Nephron (organoid): ENCODE measurements at regions not wholly inside any gene's neighbourhood (a gene's known extent, or its start where the extent isn't known, plus 50 kb on each side); places are given as distances from the start of the nearest gene placed in this dataset.
"Not testable (repeated sequence)": the region's sequence is repeated elsewhere in the genome, so short reads cannot be mapped to it uniquely, and the experiment has no call there.

Source experiments
- H3K27ac Mint-ChIP-seq, 3 experiments: 2 replicates each; pipeline ENCODE4 v1.8.0; 2020; ENCODE audit warnings: mixed read lengths in 3 of 3, mild to moderate bottlenecking in 2 of 3, moderate library complexity in 1 of 3
- H3K27me3 Mint-ChIP-seq: 2 replicates; pipeline ENCODE4 v1.8.0; 2021; ENCODE audit warnings: low read depth, mild to moderate bottlenecking, moderate library complexity, mixed read lengths
- H3K36me3 Mint-ChIP-seq: 2 replicates; pipeline ENCODE4 v1.8.0; 2020; ENCODE audit warnings: low read depth, mixed read lengths
- H3K4me1 Mint-ChIP-seq: 2 replicates; pipeline ENCODE4 v1.8.0; 2020; ENCODE audit warnings: mixed read lengths
- H3K4me3 Mint-ChIP-seq, 3 experiments: 2 replicates each; pipeline ENCODE4 v1.8.0; 2020; ENCODE audit warnings: mild to moderate bottlenecking in 3 of 3, mixed read lengths in 3 of 3, moderate library complexity in 2 of 3
- H3K9me3 Mint-ChIP-seq: 2 replicates; pipeline ENCODE4 v1.8.0; 2020; ENCODE audit warnings: mixed read lengths
- CTCF ChIP-seq, 3 experiments: fragments of 200-600 bp; sonication (generic); IDR thresholded peaks; one replicate each; pipeline ENCODE4 v1.5.0; 2021; ENCODE audit warnings: antibody characterized with exemption in 3 of 3; ENCODE audit not compliant: unreplicated experiment in 3 of 3

DNA sequence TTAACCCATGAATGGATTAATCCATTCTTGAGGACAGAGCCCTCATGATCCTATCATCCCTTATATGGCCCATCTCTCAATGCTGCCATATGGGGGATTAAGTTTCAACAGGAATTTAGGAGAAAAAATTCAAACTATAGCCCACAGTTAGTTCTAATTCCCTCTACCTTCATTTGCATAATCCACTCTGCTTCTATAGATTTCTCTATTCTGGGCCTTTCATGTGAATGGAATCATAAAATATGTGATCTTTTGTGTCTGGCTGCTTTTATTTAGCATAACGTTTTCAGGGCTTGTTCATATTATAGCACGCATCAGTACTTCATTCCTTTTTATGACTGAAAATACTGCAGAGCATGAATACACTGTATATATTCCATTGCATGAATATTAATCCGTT, 55.4 kb downstream of the CTSL start:
- Mint-ChIP-seq H3K27ac (no peak overlapping the region), H3K9me3 (no peaks in the 10 kb centered on the region), H3K4me1 (no peaks in the 10 kb centered on the region), H3K27me3 (peaks cover 10% of the 10 kb centered on the region), H3K36me3 (no peaks in the 10 kb centered on the region), H3K4me3 (no peak overlapping the region)
- no peak for TF ChIP-seq CTCF (IDR thresholded peaks at IDR 0.05; ENCODE audit: unreplicated experiment in 3 of 3)

DNA sequence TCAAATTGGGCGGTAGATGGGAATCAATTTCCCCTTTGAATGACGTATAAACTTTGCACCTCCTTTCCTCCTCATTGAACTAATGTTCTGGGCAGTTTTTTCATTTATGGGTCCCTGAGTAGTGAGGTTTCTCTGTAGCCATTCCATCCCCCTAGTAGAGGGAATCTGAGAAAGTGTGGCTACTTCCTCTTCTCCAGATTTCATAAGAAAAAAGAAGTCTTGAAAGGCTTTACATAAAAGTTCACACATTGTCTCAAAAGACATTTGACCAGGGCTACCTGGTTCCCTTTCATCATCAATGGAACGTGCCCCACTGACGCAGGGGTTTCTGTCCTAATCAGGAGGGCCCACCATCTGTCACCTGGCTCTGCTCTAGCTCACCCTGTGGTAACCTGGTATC, 57.3 kb downstream of the CTSL start:
- Mint-ChIP-seq H3K27me3 (peaks cover 10% of the 10 kb centered on the region), H3K9me3 (no peaks in the 10 kb centered on the region), H3K36me3 (no peaks in the 10 kb centered on the region), H3K4me1 (no peaks in the 10 kb centered on the region), H3K4me3 (no peak overlapping the region), H3K27ac (no peak overlapping the region)
- TF ChIP-seq CTCF (IDR thresholded peaks at IDR 0.05; ENCODE audit: unreplicated experiment in 3 of 3), result no peak

DNA sequence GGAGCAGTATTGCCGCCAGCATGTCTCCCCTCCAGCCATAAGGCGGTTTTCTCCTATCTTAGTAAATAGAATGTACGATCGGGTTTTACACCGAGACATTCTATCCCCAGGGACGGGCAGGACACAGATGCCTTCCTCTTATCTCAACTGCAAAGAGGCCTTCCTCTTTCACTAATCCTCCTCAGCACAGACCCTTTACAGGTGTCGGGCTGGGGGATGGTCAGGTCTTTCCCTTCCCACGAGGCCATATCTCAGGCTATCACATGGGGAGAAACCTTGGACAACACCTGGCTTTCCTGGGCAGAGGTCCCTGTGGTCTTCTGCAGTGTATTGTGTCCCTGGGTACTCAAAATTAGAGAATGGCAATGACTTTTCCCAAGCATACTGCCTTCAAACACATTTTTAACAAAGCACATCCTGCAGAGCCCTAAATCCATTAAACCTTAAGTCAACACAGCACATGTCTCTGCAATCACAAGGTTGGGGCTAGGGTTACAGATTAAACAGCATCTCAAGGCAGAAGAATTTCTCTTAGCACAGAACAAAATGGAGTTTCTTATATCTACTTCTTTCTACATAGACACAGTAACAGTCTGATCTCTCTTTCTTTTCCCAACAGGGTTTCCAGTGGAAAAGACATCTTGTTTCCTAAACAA, 59.5 kb downstream of the CTSL start:
- not testable (repeated sequence) for H3K4me1 Mint-ChIP-seq, H3K4me3 Mint-ChIP-seq, H3K9me3 Mint-ChIP-seq, H3K36me3 Mint-ChIP-seq
- Mint-ChIP-seq H3K27me3 (peaks cover 10% of the 10 kb centered on the region), H3K27ac (peak overlapping the region; percentile 45 to 90 (median 82))

DNA sequence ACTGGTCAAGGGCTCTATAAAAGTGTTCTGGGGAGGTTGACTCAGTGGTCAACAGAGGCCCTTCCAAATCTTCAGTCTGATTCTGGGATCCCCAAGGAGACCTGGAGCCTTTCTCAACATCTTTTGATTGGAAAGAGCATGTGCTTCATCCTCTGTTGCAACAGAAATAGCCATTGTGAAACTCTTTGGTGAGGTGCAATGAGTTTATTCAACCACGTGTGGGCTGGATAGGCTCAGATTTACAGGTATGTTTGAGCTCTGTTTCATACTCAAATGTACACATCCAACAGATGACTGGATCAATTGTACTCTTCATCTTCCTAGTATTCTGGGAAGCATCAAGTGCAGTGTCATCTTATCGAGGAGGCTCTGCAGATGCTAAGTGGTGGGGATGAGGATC, 60.5 kb downstream of the CTSL start:
- no peak for TF ChIP-seq CTCF (IDR thresholded peaks at IDR 0.05; ENCODE audit: unreplicated experiment in 3 of 3)
- Mint-ChIP-seq H3K9me3 (no peaks in the 10 kb centered on the region), H3K4me3 (no peak overlapping the region), H3K27me3 (peaks cover 10% of the 10 kb centered on the region), H3K27ac (no peak overlapping the region), H3K4me1 (no peaks in the 10 kb centered on the region), H3K36me3 (no peaks in the 10 kb centered on the region)

- Mint-ChIP-seq H3K36me3 (no peaks in the 10 kb centered on the region), H3K4me3 (no peak overlapping the region), H3K4me1 (no peaks in the 10 kb centered on the region), H3K27ac (no peak overlapping the region), H3K9me3 (no peaks in the 10 kb centered on the region), H3K27me3 (peaks cover 13% of the 10 kb centered on the region)
- no peak for TF ChIP-seq CTCF (IDR thresholded peaks at IDR 0.05; ENCODE audit: unreplicated experiment in 3 of 3)
These were observed 61.0 kb downstream of the CTSL start for GRCh38 chr9:87786876-87787275.

DNA sequence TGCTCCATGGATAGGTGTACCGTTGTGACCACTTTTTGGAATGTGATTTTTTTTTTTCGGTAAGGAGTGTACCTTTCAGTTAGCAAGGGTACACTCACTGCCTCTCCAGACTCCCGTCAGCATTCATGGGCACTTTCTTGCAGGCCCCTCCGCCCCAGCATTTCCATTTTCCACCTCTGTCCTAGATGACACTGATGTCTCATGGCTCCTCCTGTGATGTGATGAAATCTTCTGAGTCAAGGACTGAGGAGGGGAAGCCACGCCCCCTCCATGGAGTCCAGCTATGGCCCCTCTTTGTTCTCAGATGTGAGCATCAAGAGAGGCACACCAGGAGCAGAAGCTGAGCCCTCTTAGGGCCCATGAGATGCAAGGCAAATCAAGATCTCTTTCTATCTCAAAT, 61.8 kb downstream of the CTSL start:
- Mint-ChIP-seq H3K27ac (no peak overlapping the region), H3K36me3 (no peaks in the 10 kb centered on the region), H3K9me3 (no peaks in the 10 kb centered on the region), H3K4me3 (no peak overlapping the region), H3K4me1 (no peaks in the 10 kb centered on the region), H3K27me3 (peaks cover 13% of the 10 kb centered on the region)
- no peak for TF ChIP-seq CTCF (IDR thresholded peaks at IDR 0.05; ENCODE audit: unreplicated experiment in 3 of 3)
